Lung (tissue), 11 donors: ENCODE measurements at regions not wholly inside any gene's neighbourhood (a gene's known extent, or its start where the extent isn't known, plus 50 kb on each side); places are given as distances from the start of the nearest gene placed in this dataset.

ENCODE experiments used
- ATAC-seq: fragments of 200-7000 bp; cut with Tn5 transposase; one replicate; pipeline ENCODE4 v1.9.1; 2020; ENCODE audit warnings: moderate number of reproducible peaks; ENCODE audit not compliant: insufficient read depth, low FRiP score
- DNase-seq, 3 donors: peaks; one replicate each; pipeline ENCODE4 v3.0.0-alpha.2; 2013 to 2017
- H3K27ac ChIP-seq, 2 donors: one replicate each; pipeline ENCODE4 v1.5.1; 2013; ENCODE audit warnings: mild to moderate bottlenecking in 2 of 2, moderate library complexity in 2 of 2, control low read depth in 1 of 2, inconsistent platforms in 1 of 2, low read depth in 1 of 2, low read length in 1 of 2
- H3K27me3 ChIP-seq, 3 donors: one replicate each; pipeline ENCODE4 v1.5.1; 2013; ENCODE audit warnings: low read length in 2 of 3; ENCODE audit not compliant: control insufficient read depth in 3 of 3, insufficient read depth in 3 of 3
- H3K36me3 ChIP-seq, 4 donors: one replicate each; pipeline ENCODE4 v1.5.1; 2013; ENCODE audit warnings: low read length in 4 of 4, mild to moderate bottlenecking in 1 of 4, moderate library complexity in 1 of 4; ENCODE audit not compliant: control insufficient read depth in 4 of 4, insufficient read depth in 4 of 4
- H3K4me1 ChIP-seq, 5 donors: one replicate each; pipeline ENCODE4 v1.5.1; 2013; ENCODE audit warnings: low read length in 5 of 5, mild to moderate bottlenecking in 2 of 5, moderate library complexity in 1 of 5; ENCODE audit not compliant: control insufficient read depth in 5 of 5, insufficient read depth in 5 of 5
- H3K4me3 ChIP-seq: one replicate; pipeline ENCODE4 v1.5.1; 2013; ENCODE audit warnings: mild to moderate bottlenecking, control low read depth, moderate library complexity
- H3K9ac ChIP-seq, 2 donors: one replicate each; pipeline ENCODE4 v1.5.1; 2013; ENCODE audit warnings: low read length in 2 of 2, control low read depth in 1 of 2; ENCODE audit not compliant: insufficient read depth in 1 of 2
- H3K9me3 ChIP-seq, 4 donors: one replicate each; pipeline ENCODE4 v1.5.1; 2013; ENCODE audit warnings: low read length in 3 of 4, mild to moderate bottlenecking in 1 of 4, moderate library complexity in 1 of 4; ENCODE audit not compliant: control insufficient read depth in 4 of 4, insufficient read depth in 3 of 4
- CTCF ChIP-seq: IDR thresholded peaks from 2 replicates; pipeline ENCODE4 v1.5.1; 2012; ENCODE audit warnings: mild to moderate bottlenecking; ENCODE audit errors: control extremely low read depth, extremely low read depth
- WGBS, 2 donors: extraction: QIAGEN DNeasy Blood & Tissue Kit; methylation state at CpG; one replicate each; pipeline ENCODE4 v1.1.7; 2013; 5-methylcytosine and 5-hydroxymethylcytosine counted together
- donor health status: control.
- donor health status: control.
- donor health status: Bipolar disorder and iron deficiency.
- donor health status: healthy.
- donor health status: DM: yes; HTN: yes; CAD: no.

GRCh38 chr2:200049086-200049485, 93.7 kb downstream of the MAIP1 start:
- Histone ChIP-seq H3K36me3 (no peaks in the 10 kb centered on the region), H3K27me3 (no peaks in the 10 kb centered on the region), H3K27ac (no peak overlapping the region), H3K9ac (no peak overlapping the region), H3K4me1 (no peaks in the 10 kb centered on the region), H3K4me3 (no peak overlapping the region), H3K9me3 (peaks cover 0 to 6% (median 3%) of the 10 kb centered on the region in 4 donors)
- no peak for TF ChIP-seq CTCF
- no peak for ATAC-seq
- WGBS, 2 donors = 82 to 90% methylated on average over 3 of the region's 3 CpGs
- no peak for DNase-seq

GRCh38 chr2:200050921-200051610, 95.7 kb downstream of the MAIP1 start:
- Histone ChIP-seq H3K9ac (no peak overlapping the region), H3K27ac (no peak overlapping the region), H3K36me3 (no peaks in the 10 kb centered on the region), H3K27me3 (no peaks in the 10 kb centered on the region), H3K9me3 (peaks cover 0 to under 1% (median 0%) of the 10 kb centered on the region in 4 donors), H3K4me1 (no peaks in the 10 kb centered on the region), H3K4me3 (no peak overlapping the region)
- WGBS, 2 donors = 63 to 66% methylated on average over 5 of the region's 5 CpGs
- no peak for TF ChIP-seq CTCF
- DNase-seq (no peak), ATAC-seq (no peak)

GRCh38 chr2:200051611-200051945, 96.2 kb downstream of the MAIP1 start:
- TF ChIP-seq CTCF = no peak
- DNase-seq = no peak
- Histone ChIP-seq H3K9ac (no peak overlapping the region), H3K4me1 (no peaks in the 10 kb centered on the region), H3K27me3 (no peaks in the 10 kb centered on the region), H3K36me3 (no peaks in the 10 kb centered on the region), H3K4me3 (no peak overlapping the region), H3K27ac (no peak overlapping the region), H3K9me3 (peaks cover 0 to 2% (median 0%) of the 10 kb centered on the region in 4 donors)
- no peak for ATAC-seq
- WGBS, 2 donors = 78% methylated on average over 2 of the region's 2 CpGs

GRCh38 chr2:200052627-200053026, 97.2 kb downstream of the MAIP1 start:
- no peak overlapping the region for H3K4me3 ChIP-seq
- H3K27me3 ChIP-seq = no peaks in the 10 kb centered on the region
- no peaks in the 10 kb centered on the region for H3K4me1 ChIP-seq
- H3K9ac ChIP-seq = no peak overlapping the region
- no peak for TF ChIP-seq CTCF
- no peaks in the 10 kb centered on the region for H3K36me3 ChIP-seq
- no peak for DNase-seq
- no peak overlapping the region for H3K27ac ChIP-seq
- no peak for ATAC-seq
- 63 to 78% methylated on average over 3 of the region's 3 CpGs for WGBS, 2 donors
- H3K9me3 ChIP-seq = peaks cover 2 to 4% (median 3%) of the 10 kb centered on the region in 4 donors
